CD4-positive, alpha-beta T cell (primary cell): ENCODE measurements at regions not wholly inside any gene's neighbourhood (a gene's known extent, or its start where the extent isn't known, plus 50 kb on each side); places are given as distances from the start of the nearest gene placed in this dataset.
"Not testable (repeated sequence)": the region's sequence is repeated elsewhere in the genome, so short reads cannot be mapped to it uniquely, and the experiment has no call there.

ENCODE experiments used
- ATAC-seq: fragments of 200-7000 bp; cut with Tn5 transposase; one replicate; pipeline ENCODE4 v1.10.0; 2022; ENCODE audit warnings: mild to moderate bottlenecking; ENCODE audit not compliant: poor library complexity
- CTCF ChIA-PET: fragments of 350-600 bp; sonication (Branson Sonifier 250); formaldehyde crosslinking; loops from one replicate; lab custom pipeline; 2021; ENCODE audit warnings: antibody characterized with exemption, inconsistent platforms; lab: Charles Lee
- POLR2A ChIA-PET: fragments of 350-600 bp; sonication (Branson Sonifier 250); formaldehyde crosslinking; loops from one replicate; lab custom pipeline; 2021; ENCODE audit warnings: antibody characterized with exemption, inconsistent platforms; lab: Charles Lee
- DNase-seq, 14 experiments: peaks; one replicate each; pipeline ENCODE4 v3.0.0-alpha.2; 2013 to 2020; ENCODE audit warnings: mixed read lengths in 2 of 14
- H3K27ac ChIP-seq, 2 donors: one replicate each; pipeline versions ENCODE4 v1.5.1 to v1.7.0; 2013; ENCODE audit warnings: low read length in 2 of 2, low read depth in 1 of 2, mild to moderate bottlenecking in 1 of 2
- H3K27me3 ChIP-seq, 2 experiments: 1 replicate in 1 of 2; 2 replicates in 1 of 2; pipeline versions ENCODE4 v1.6.1 to v1.7.0; 2013; ENCODE audit warnings: low read length in 2 of 2, control low read depth in 1 of 2, mild to moderate bottlenecking in 1 of 2, moderate library complexity in 1 of 2; ENCODE audit not compliant: insufficient read depth in 2 of 2, control insufficient read depth in 1 of 2
- H3K36me3 ChIP-seq: one replicate; pipeline ENCODE4 v1.6.1; 2013; ENCODE audit warnings: low read length, control low read depth; ENCODE audit not compliant: insufficient read depth
- H3K4me1 ChIP-seq: one replicate; pipeline ENCODE4 v1.6.1; 2013; ENCODE audit warnings: low read length, control low read depth; ENCODE audit not compliant: insufficient read depth
- H3K4me3 ChIP-seq: one replicate; pipeline ENCODE4 v1.5.1; 2013; ENCODE audit warnings: mild to moderate bottlenecking, low read length, moderate library complexity
- H3K9me3 ChIP-seq, 2 experiments: 1 replicate in 1 of 2; 2 replicates in 1 of 2; pipeline versions ENCODE4 v1.6.1 to v1.7.0; 2013; ENCODE audit warnings: low read length in 2 of 2, mild to moderate bottlenecking in 2 of 2, control low read depth in 1 of 2, moderate library complexity in 1 of 2; ENCODE audit not compliant: control insufficient read depth in 1 of 2, insufficient read depth in 1 of 2
- H3K27ac Mint-ChIP-seq: one replicate; pipeline ENCODE4 v1.8.0; 2020; ENCODE audit warnings: mixed read lengths
- H3K27me3 Mint-ChIP-seq: one replicate; pipeline ENCODE4 v1.8.0; 2021; ENCODE audit warnings: mixed read lengths
- H3K36me3 Mint-ChIP-seq: one replicate; pipeline ENCODE4 v1.8.0; 2021; ENCODE audit warnings: low read depth, mixed read lengths
- H3K4me1 Mint-ChIP-seq: one replicate; pipeline ENCODE4 v1.8.0; 2021; ENCODE audit warnings: low read depth, mixed read lengths
- H3K4me3 Mint-ChIP-seq: one replicate; pipeline ENCODE4 v1.8.0; 2020; ENCODE audit warnings: mild to moderate bottlenecking, mixed read lengths
- H3K9me3 Mint-ChIP-seq: one replicate; pipeline ENCODE4 v1.8.0; 2020; ENCODE audit warnings: mixed read lengths
- intact Hi-C, 2 experiments: fragments of 100-400 bp; cut with DNase I in 1 of 2; cut with micrococcal nuclease in 1 of 2; formaldehyde crosslinking; loops; one replicate each; pipeline versions ENCODE4 v1.15.1 to v1.9.0; 2023 to 2025; cut with DNase I, micrococcal nuclease

GRCh38 chr22:16403661-16404060 is 188.9 kb downstream of the CCT8L2 start:
- H3K27me3 Mint-ChIP-seq, CTCF ChIA-PET, H3K4me3 ChIP-seq: not testable (repeated sequence)

GRCh38 chr22:16402874-16403399 is 189.7 kb downstream of the CCT8L2 start:
- intact Hi-C loops, H3K27me3 ChIP-seq, POLR2A ChIA-PET, H3K36me3 ChIP-seq, H3K27ac ChIP-seq, H3K36me3 Mint-ChIP-seq, H3K4me1 ChIP-seq, H3K27ac Mint-ChIP-seq, H3K4me3 Mint-ChIP-seq, DNase-seq, CTCF ChIA-PET, H3K4me3 ChIP-seq, H3K4me1 Mint-ChIP-seq, ATAC-seq, H3K27me3 Mint-ChIP-seq, H3K9me3 Mint-ChIP-seq: not testable (repeated sequence)
- peaks cover 0 to 10% of the 10 kb centered on the region in 2 experiments for H3K9me3 ChIP-seq

More at GRCh38 chr22:16403661-16404060, 188.9 kb downstream of the CCT8L2 start:
- ATAC-seq, H3K27ac Mint-ChIP-seq, H3K4me1 ChIP-seq, H3K27ac ChIP-seq, H3K9me3 Mint-ChIP-seq, H3K4me3 Mint-ChIP-seq, POLR2A ChIA-PET, H3K36me3 Mint-ChIP-seq, DNase-seq, intact Hi-C loops, H3K4me1 Mint-ChIP-seq, H3K36me3 ChIP-seq, H3K27me3 ChIP-seq: not testable (repeated sequence)
- H3K9me3 ChIP-seq, result peaks cover 0 to 10% of the 10 kb centered on the region in 2 experiments

- intact Hi-C loops, H3K4me3 ChIP-seq, H3K4me3 Mint-ChIP-seq, POLR2A ChIA-PET, DNase-seq, H3K4me1 Mint-ChIP-seq, H3K36me3 Mint-ChIP-seq, H3K27ac ChIP-seq, H3K36me3 ChIP-seq, H3K9me3 Mint-ChIP-seq, H3K27me3 ChIP-seq, H3K4me1 ChIP-seq, CTCF ChIA-PET, H3K27ac Mint-ChIP-seq, ATAC-seq: not testable (repeated sequence)
- peaks cover 0 to 35% of the 10 kb centered on the region in 2 experiments for H3K9me3 ChIP-seq
- H3K27me3 Mint-ChIP-seq, result peaks cover 10% of the 10 kb centered on the region
Measured at GRCh38 chr22:16393476-16393875, 199.1 kb downstream of the CCT8L2 start.

- H3K27ac ChIP-seq, H3K9me3 Mint-ChIP-seq, H3K27ac Mint-ChIP-seq, DNase-seq, CTCF ChIA-PET, H3K4me3 ChIP-seq, H3K36me3 Mint-ChIP-seq, H3K27me3 ChIP-seq, H3K4me1 Mint-ChIP-seq, intact Hi-C loops, H3K4me1 ChIP-seq, H3K36me3 ChIP-seq, ATAC-seq, POLR2A ChIA-PET, H3K4me3 Mint-ChIP-seq: not testable (repeated sequence)
- peaks cover 21% of the 10 kb centered on the region for H3K27me3 Mint-ChIP-seq
- H3K9me3 ChIP-seq, result peaks cover 0 to 53% of the 10 kb centered on the region in 2 experiments
Measured at GRCh38 chr22:16391417-16391930, 201.1 kb downstream of the CCT8L2 start.

GRCh38 chr22:16390541-16391217 is 201.9 kb downstream of the CCT8L2 start:
- ATAC-seq, H3K27ac Mint-ChIP-seq, H3K4me1 Mint-ChIP-seq, CTCF ChIA-PET, H3K4me3 Mint-ChIP-seq, H3K4me1 ChIP-seq, DNase-seq, H3K27ac ChIP-seq, intact Hi-C loops, POLR2A ChIA-PET, H3K4me3 ChIP-seq, H3K27me3 ChIP-seq, H3K36me3 Mint-ChIP-seq, H3K9me3 Mint-ChIP-seq, H3K36me3 ChIP-seq: not testable (repeated sequence)
- H3K27me3 Mint-ChIP-seq, result peaks cover 28% of the 10 kb centered on the region
- peaks cover 0 to 53% of the 10 kb centered on the region in 2 experiments for H3K9me3 ChIP-seq

- CTCF ChIA-PET, result not testable (repeated sequence)
- peaks cover 28% of the 10 kb centered on the region for H3K27me3 Mint-ChIP-seq
Measured at GRCh38 chr22:16390046-16390445, 202.6 kb downstream of the CCT8L2 start.

GRCh38 chr22:16389256-16389655 is 203.4 kb downstream of the CCT8L2 start:
- H3K4me3 ChIP-seq, H3K27ac Mint-ChIP-seq, CTCF ChIA-PET, POLR2A ChIA-PET, H3K36me3 Mint-ChIP-seq, H3K36me3 ChIP-seq, H3K4me1 ChIP-seq, H3K9me3 Mint-ChIP-seq, H3K27ac ChIP-seq, H3K4me3 Mint-ChIP-seq, H3K27me3 ChIP-seq, intact Hi-C loops, DNase-seq, H3K4me1 Mint-ChIP-seq, ATAC-seq: not testable (repeated sequence)
- peaks cover 0 to 53% of the 10 kb centered on the region in 2 experiments for H3K9me3 ChIP-seq
- peaks cover 28% of the 10 kb centered on the region for H3K27me3 Mint-ChIP-seq

More at GRCh38 chr22:16390046-16390445, 202.6 kb downstream of the CCT8L2 start:
- H3K4me3 Mint-ChIP-seq, POLR2A ChIA-PET, H3K36me3 Mint-ChIP-seq, intact Hi-C loops, H3K4me3 ChIP-seq, H3K36me3 ChIP-seq, H3K27ac Mint-ChIP-seq, H3K27ac ChIP-seq, DNase-seq, H3K9me3 Mint-ChIP-seq, ATAC-seq, H3K27me3 ChIP-seq, H3K4me1 Mint-ChIP-seq, H3K4me1 ChIP-seq: not testable (repeated sequence)
- H3K9me3 ChIP-seq, result peaks cover 0 to 53% of the 10 kb centered on the region in 2 experiments
